Mucosa of stomach (tissue), 1 donor: ENCODE measurements at regions not wholly inside any gene's neighbourhood (a gene's known extent, or its start where the extent isn't known, plus 50 kb on each side); places are given as distances from the start of the nearest gene placed in this dataset.

Source experiments
- H3K27me3 ChIP-seq: one replicate; pipeline ENCODE4 v1.7.0; 2013; ENCODE audit warnings: mild to moderate bottlenecking, low read length; ENCODE audit not compliant: control insufficient read depth, insufficient read depth
- H3K36me3 ChIP-seq: one replicate; pipeline ENCODE4 v1.7.0; 2013; ENCODE audit warnings: low read length; ENCODE audit not compliant: control insufficient read depth, insufficient read depth
- H3K4me1 ChIP-seq: one replicate; pipeline ENCODE4 v1.7.0; 2013; ENCODE audit warnings: mild to moderate bottlenecking, low read length; ENCODE audit not compliant: control insufficient read depth, insufficient read depth
- H3K4me3 ChIP-seq: one replicate; pipeline ENCODE4 v1.7.0; 2013; ENCODE audit warnings: low read length
- H3K9ac ChIP-seq: one replicate; pipeline ENCODE4 v1.7.0; 2013; ENCODE audit warnings: mild to moderate bottlenecking, low read length, moderate library complexity
- H3K9me3 ChIP-seq: one replicate; pipeline ENCODE4 v1.7.0; 2013; ENCODE audit warnings: mild to moderate bottlenecking, low read length, moderate library complexity; ENCODE audit not compliant: control insufficient read depth
- donor health status: Pancreatic carcinoma.

DNA sequence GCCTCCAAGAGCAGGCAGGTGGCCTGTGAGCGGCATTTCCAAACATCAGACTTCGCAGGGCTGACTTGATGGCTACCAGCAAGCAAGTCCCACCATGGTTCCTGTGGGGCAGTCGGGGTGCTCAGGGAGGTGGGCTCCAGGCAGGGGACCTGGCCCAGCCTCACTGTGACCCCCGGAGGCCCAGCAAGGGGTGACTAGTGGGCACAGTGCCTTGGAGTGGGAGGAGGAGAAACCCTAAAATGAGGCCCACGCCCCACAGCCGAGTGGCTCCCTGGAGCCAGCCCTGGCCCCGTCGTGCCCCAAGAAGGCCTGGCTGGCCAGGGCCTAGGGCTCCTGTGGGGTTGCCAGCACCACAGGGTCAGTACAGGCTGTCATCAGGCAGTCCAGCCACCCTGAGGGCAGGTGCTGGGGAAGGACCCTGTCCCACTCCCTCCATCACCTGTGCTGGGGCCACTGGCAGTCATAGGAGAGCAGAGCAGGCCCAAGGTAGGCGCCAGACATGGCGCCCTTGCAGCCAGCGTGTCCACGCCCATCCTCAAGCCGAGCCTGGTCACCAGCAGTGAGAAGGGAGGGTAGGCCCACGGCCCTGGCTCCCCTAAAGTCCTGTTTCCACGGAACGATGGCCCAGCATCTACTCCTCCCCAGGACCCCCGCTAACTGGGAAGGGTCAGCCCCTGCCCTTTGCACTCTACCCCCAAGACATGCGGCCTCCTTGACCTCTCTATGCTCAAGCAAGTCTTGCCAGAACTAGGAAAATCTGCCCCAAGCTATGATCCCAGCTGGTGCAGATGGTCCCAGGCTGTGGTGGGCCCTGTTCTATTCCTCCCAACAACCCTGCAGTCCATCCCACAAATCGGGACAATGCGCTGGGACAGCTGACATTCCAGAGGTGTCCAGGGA lies 144.2 kb upstream of the C14orf180 start:
- H3K4me3 ChIP-seq: peak overlapping the region; percentile 50
- H3K27me3 ChIP-seq: no peaks in the 10 kb centered on the region

DNA sequence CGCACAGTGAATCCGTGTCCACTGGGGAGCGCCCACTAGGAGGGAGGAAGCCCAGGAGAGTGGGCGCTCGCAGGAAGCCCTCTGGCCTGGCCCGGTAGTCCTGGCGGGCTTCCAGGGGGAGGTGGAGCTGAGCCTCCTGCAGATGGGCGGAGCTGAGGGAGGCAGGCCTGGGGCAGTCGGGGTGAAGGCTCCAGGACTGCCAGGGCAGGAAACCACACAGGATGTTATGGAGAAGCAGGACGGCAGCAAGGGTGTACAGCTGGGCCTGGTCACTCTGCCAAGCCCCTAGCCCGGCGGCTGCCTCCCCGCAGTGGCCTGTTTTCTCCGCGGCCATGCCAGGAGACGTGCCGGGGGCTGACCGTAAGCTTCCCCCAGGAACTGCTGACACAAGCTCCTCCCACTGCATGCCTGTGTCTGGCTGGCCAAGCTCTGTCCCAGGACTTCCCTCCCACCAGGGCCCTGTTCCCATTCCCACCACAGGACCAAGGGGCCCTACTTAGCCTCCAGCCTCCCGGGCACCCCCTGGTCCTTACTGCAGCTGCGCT lies 143.4 kb upstream of the C14orf180 start:
- Histone ChIP-seq H3K4me3 (peak overlapping the region; percentile 50), H3K9ac (peak overlapping the region; percentile 55)

More for the DNA sequence above, 144.2 kb upstream of the C14orf180 start:
- peaks cover 21% of the 10 kb centered on the region for H3K4me1 ChIP-seq
- no peak overlapping the region for H3K9ac ChIP-seq
- H3K36me3 ChIP-seq: no peaks in the 10 kb centered on the region
- H3K9me3 ChIP-seq: no peaks in the 10 kb centered on the region

DNA sequence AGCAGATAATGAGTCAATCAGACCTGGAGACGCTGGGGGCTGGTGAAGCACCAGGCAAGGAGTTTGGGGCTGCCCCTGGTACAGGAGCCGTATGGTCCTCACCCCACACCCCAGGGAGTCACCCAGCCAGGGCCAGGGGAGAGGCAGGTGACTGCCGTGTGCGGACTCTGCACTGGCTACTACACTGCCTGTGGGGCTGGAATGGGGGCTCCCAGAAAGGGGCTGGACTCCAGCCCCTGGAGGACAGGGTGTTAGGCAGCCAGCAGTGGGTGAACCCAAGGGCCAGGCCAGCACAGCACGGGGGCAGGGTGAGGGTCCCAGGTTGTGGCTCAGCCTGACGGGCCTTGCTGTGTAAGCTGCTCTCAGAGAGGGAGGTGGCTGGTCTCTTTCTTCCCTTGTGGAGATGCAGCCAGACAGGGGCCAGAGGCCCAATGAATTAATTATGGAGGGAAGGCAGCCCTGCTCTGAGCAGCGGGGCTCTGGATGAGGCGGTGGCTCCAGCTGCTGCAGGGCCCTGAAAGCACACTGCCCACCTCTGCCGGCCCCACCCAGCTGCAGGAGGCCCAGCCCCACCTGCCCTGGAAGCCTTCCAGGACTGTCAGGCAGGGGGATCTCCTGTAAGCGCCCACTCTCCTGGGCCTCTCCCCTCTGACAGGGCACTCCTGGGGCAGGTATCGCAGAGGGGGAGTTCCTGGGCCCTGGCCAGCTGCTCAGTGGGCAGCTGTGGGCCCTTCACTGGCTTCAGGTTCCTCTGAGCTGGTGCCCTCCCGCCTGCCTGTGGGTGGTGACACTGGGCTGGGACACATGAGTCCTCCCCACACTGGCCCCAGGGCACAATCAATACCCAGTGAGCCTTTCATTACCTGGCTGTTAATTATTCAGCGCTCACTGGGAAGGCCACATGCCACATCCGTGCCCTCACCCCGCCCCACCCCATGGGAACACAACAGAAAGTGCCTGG lies 142.5 kb upstream of the C14orf180 start:
- Histone ChIP-seq H3K4me1 (peaks cover 21% of the 10 kb centered on the region), H3K36me3 (no peaks in the 10 kb centered on the region), H3K9ac (peak overlapping the region; percentile 55), H3K9me3 (no peaks in the 10 kb centered on the region), H3K27me3 (no peaks in the 10 kb centered on the region), H3K4me3 (peak overlapping the region; percentile 50)

More for the DNA sequence above, 143.4 kb upstream of the C14orf180 start:
- Histone ChIP-seq H3K27me3 (no peaks in the 10 kb centered on the region), H3K9me3 (no peaks in the 10 kb centered on the region), H3K4me1 (peaks cover 21% of the 10 kb centered on the region), H3K36me3 (no peaks in the 10 kb centered on the region)

DNA sequence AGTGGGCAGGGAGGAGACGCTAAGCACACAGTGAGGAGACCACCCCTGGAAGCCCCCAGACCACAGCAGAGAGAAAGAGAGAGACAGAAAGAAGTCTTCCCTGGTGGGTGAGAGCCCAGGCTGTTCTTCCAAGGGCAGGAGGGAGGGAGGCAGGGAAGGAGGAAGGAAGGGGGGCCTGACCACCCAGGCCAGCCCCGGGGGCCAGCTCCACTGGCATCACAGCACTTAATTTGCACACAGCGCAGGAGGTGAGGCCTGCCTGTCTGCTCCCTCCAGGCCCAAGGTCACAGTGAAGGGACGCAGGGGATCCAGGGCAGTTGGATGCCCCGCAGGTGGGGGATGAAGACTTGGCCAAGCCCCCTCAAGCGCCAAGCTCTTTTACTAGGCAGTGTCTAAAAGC lies 141.9 kb upstream of the C14orf180 start:
- H3K9ac ChIP-seq: no peak overlapping the region
- H3K4me3 ChIP-seq: no peak overlapping the region
- no peaks in the 10 kb centered on the region for H3K27me3 ChIP-seq
- no peaks in the 10 kb centered on the region for H3K9me3 ChIP-seq
- peaks cover 21% of the 10 kb centered on the region for H3K4me1 ChIP-seq
- no peaks in the 10 kb centered on the region for H3K36me3 ChIP-seq

DNA sequence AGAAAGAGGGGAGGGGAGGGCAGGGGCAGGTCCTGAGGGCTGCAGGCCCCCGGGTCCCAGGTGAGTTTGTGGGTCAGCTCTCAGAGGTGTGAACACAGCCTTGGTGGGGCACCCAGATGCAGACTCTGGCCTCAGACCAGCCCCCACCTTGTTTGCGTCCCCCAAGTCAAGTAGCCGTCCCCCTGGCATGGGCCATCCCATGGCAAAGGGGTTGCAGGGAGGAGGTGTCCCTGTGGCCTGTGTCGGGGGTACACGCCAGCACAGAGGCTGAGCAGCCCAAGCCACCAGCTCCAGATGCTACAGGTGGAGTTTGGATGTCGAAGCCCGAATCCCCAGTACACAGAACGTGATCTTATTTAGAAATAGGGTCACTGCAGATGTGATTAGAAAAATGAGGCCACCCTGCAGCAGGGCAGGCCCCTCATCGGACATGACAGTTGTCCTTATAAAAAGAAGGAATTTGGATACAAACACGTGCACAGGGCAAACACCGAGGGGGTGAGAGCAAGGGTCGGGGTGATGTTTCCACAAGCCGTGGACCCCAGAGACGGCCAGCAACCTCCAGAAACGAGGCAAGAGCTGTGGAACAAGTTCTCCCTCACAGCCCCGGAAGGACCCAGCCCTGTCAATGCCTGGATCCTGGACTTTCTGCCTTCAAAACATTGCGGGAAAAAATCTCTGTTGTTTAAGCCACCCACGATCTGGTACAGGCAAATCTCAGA lies 141.2 kb upstream of the C14orf180 start:
- H3K36me3 ChIP-seq: no peaks in the 10 kb centered on the region
- H3K9me3 ChIP-seq: no peaks in the 10 kb centered on the region

DNA sequence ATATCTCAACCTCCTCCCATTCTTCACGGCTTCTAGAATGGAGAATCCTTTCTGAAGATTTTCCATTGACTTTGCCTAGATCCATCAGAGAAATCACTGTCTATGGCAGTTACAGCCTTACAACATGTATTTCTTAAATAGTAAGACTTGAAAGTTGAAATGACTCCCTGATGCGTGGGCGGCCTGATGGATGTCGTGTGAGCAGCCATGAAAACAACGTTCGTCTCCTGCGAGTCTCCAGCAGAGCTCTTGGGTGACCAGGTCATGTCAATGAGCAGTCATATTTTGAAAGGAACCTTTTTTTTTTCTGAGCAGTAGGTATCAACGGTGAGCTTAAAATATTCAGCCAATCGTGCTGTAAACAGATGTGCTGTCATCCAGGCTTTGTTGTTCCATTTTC lies 139.9 kb upstream of the C14orf180 start:
- no peaks in the 10 kb centered on the region for H3K36me3 ChIP-seq
- H3K4me1 ChIP-seq: peaks cover 21% of the 10 kb centered on the region
- H3K27me3 ChIP-seq: no peaks in the 10 kb centered on the region
- no peak overlapping the region for H3K4me3 ChIP-seq
- no peaks in the 10 kb centered on the region for H3K9me3 ChIP-seq
- no peak overlapping the region for H3K9ac ChIP-seq

More for the DNA sequence above, 141.2 kb upstream of the C14orf180 start:
- H3K4me3 ChIP-seq: no peak overlapping the region
- H3K27me3 ChIP-seq: no peaks in the 10 kb centered on the region
- peaks cover 21% of the 10 kb centered on the region for H3K4me1 ChIP-seq
- no peak overlapping the region for H3K9ac ChIP-seq

DNA sequence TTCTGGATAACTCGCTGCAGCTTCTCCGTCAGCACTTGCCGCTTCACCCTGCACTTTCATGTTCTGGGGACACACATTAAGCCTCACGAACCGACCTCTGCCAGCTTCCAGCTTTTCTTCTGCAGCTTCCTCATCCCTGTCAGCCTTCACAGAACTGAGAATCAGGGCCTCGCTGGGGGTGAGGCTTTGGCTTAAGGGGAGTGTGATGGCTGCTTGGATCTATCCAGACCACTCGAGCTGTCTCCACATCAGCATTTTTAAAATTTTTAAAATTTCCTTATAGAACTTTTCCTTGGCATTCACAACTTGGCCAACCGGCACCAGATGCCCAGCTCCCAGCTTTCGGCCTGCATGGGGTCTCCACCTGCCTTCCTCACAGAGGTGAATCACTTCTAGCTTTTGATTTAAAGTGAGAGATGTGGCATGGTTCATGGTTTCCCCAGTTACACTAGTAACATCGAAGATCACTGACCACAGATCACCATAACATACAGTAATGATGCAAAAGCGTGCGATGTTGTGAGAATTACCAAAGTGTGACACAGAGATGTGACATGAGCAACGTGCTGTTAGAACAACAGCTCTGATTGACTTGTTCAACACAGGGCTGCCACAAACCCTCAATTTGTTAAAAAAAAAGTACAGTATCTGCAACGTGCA lies 139.1 kb upstream of the C14orf180 start:
- Histone ChIP-seq H3K4me3 (no peak overlapping the region), H3K4me1 (peaks cover 21% of the 10 kb centered on the region), H3K36me3 (no peaks in the 10 kb centered on the region), H3K27me3 (no peaks in the 10 kb centered on the region), H3K9ac (no peak overlapping the region), H3K9me3 (no peaks in the 10 kb centered on the region)

DNA sequence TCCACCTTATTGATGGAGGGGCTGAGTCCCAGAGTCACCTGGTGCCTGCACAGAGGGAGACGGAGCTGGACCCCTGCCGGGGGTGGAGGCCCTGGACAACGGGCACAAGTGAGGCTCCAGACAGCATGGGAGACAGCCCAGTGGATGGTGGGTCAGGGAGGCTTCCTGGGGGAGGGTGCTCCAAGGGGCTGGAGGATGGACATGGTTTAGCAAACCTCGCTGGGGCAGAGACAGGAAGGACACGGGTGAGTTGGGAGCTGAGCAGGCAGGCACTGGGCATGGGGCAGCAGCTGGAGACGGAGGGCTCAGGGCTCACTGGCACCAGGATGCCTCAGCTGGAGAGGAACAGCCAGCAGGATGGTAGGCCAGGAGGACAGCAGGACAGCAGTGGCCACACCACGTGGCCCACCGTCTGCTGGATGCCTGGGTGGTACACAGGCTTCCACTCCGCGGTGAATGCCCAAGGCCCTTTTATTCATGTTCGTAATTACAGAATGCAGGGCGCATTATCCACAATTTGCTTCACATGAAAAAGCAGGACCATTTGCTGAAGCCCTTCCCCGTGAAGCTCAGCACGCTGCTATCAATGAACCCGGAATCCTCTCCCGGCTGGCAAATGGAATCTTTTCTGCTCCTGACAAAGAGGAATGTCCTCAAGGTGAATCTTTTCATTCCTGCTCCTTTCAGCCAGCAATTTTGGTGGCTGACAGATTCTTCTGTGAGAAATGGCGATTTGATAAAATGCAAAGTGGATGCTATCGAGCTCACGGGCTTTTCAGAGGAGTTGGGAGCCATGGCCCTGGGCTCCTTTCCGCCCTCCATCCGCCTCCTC lies 138.1 kb upstream of the C14orf180 start:
- H3K9me3 ChIP-seq: no peaks in the 10 kb centered on the region
- no peak overlapping the region for H3K4me3 ChIP-seq

DNA sequence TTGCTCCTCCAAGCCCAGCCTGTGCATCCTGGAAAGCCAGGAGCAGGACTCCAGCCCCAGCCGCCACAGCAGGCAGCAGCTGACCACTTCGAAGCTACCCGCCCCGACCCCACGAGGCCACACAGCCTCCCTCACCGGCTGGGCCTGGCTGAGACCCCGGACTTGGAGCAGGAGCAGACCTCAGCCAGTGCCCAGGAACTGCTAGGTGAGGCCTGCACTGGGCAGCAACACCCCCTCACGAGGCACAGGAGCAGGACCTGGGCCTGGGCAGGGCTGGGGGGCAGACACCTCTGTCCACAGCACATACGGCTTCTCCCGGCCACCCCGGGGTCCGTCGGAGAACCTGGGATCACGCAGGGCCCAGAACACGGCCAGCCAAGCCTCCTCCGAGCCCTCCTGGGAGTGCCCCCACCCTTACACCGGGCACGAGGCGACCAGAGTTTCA lies 137.4 kb upstream of the C14orf180 start:
- H3K9me3 ChIP-seq: no peaks in the 10 kb centered on the region
- H3K4me1 ChIP-seq: peaks cover 4% of the 10 kb centered on the region
- H3K36me3 ChIP-seq: no peaks in the 10 kb centered on the region
- H3K27me3 ChIP-seq: no peaks in the 10 kb centered on the region
- no peak overlapping the region for H3K9ac ChIP-seq
- H3K4me3 ChIP-seq: no peak overlapping the region

More for the DNA sequence above, 138.1 kb upstream of the C14orf180 start:
- Histone ChIP-seq H3K4me1 (peaks cover 11% of the 10 kb centered on the region), H3K27me3 (no peaks in the 10 kb centered on the region), H3K9ac (no peak overlapping the region), H3K36me3 (no peaks in the 10 kb centered on the region)

DNA sequence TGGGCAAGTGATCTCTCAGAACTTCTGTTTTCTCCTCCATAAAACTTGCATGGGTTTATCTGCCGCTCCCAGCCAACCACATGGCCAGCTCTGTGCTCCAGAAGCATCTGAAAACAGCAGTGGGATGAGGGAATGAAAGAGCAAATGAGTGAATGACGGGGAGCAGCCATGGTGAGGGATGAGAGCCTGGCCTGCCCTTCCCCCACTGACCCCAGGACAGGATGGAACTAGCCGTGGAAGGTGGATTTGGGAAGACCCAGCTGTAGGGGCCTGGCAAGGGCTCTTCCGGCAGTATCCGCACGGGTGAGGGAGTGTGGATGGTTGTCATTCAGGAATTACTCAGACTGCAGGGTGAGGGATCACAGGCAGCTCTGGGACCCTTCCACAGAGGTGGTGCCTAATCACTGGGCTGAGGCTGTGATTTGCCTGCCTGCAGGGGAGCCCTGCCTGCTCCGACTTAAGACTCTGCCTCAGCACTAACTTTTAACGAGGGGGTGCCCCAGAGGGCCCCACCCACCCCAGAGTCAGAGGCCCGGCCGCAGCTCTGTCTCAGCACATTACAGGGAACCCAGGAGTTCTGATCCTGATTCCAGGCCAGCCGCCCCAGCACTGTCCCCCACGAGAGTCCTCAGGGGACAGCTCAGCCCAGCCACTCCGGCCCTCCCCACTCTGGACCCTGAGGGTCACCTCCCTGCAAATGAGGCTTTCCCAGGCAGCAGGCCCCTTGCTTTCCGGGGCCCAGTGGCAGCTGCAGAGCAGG lies 136.8 kb upstream of the C14orf180 start:
- H3K36me3 ChIP-seq: no peaks in the 10 kb centered on the region
- no peaks in the 10 kb centered on the region for H3K4me1 ChIP-seq
- H3K27me3 ChIP-seq: no peaks in the 10 kb centered on the region
- H3K4me3 ChIP-seq: no peak overlapping the region
- H3K9ac ChIP-seq: no peak overlapping the region
- H3K9me3 ChIP-seq: no peaks in the 10 kb centered on the region
